Gastrocnemius medialis (tissue), 4 donors: ENCODE measurements at regions not wholly inside any gene's neighbourhood (a gene's known extent, or its start where the extent isn't known, plus 50 kb on each side); places are given as distances from the start of the nearest gene placed in this dataset.

Source experiments
- ATAC-seq, 2 donors: fragments of 150-250 bp; one replicate each; pipeline ENCODE4 v1.9.1; 2016
- DNase-seq, 2 donors: peaks; one replicate each; pipeline ENCODE4 v3.0.0-alpha.2; 2019
- H3K27ac ChIP-seq, 4 donors: fragments of 200-600 bp; sonication (generic); 1 replicate in 1 of 4; 2 replicates in 3 of 4; pipeline ENCODE4 v1.5.1; 2016 to 2018; ENCODE audit warnings: mild to moderate bottlenecking in 2 of 4, moderate library complexity in 1 of 4
- H3K27me3 ChIP-seq, 3 donors: fragments of 200-600 bp; sonication (generic) in 2 of 3; 1 replicate in 1 of 3; 2 replicates in 2 of 3; pipeline versions ENCODE4 v1.5.1 to v1.6.0; 2016 to 2019; ENCODE audit warnings: mild to moderate bottlenecking in 1 of 3, moderate library complexity in 1 of 3
- H3K36me3 ChIP-seq, 2 donors: fragments of 200-600 bp; sonication (generic) in 1 of 2; one replicate each; pipeline ENCODE4 v1.5.1; 2017 to 2018
- H3K4me1 ChIP-seq, 2 donors: fragments of 200-600 bp; sonication (generic) in 1 of 2; one replicate each; pipeline ENCODE4 v1.5.1; 2016 to 2017; ENCODE audit warnings: mild to moderate bottlenecking in 2 of 2
- H3K4me3 ChIP-seq, 4 donors: fragments of 200-600 bp; sonication (generic) in 3 of 4; 1 replicate in 1 of 4; 2 replicates in 3 of 4; pipeline ENCODE4 v1.5.1; 2016 to 2019; ENCODE audit warnings: mild to moderate bottlenecking in 2 of 4
- H3K9me3 ChIP-seq, 3 donors: fragments of 200-600 bp; sonication (generic) in 2 of 3; 1 replicate in 1 of 3; 2 replicates in 2 of 3; pipeline ENCODE4 v1.5.1; 2016 to 2019
- POLR2A ChIP-seq, 2 donors: fragments of 450-650 bp; IDR thresholded peaks; one replicate each; pipeline ENCODE4 v1.6.1; 2017; ENCODE audit warnings: antibody characterized with exemption in 2 of 2, mild to moderate bottlenecking in 2 of 2, moderate library complexity in 2 of 2
- in situ Hi-C, 4 donors: fragments of 200-750 bp; cut with MboI; loops; one replicate each; pipeline versions ENCODE4 v1.15.0 to v1.8.0; 2017; ENCODE audit warnings: low sequenced_read_pairs in 4 of 4
- intact Hi-C: fragments of 100-400 bp; cut with DNase I; formaldehyde crosslinking; loops from one replicate; pipeline ENCODE4 v1.15.1; 2023; ENCODE audit warnings: low total_unique reads
- TF ChIP-seq, protein P1 (sequence below), 5 experiments: fragments of 450-650 bp in 3 of 5; fragments of 200-600 bp in 2 of 5; sonication (generic) in 2 of 5; IDR thresholded peaks in 4 of 5; conservative IDR thresholded peaks in 1 of 5; 1 replicate in 4 of 5; 2 replicates in 1 of 5; pipeline ENCODE4 v1.5.1; 2016 to 2019; ENCODE audit warnings: antibody characterized with exemption in 5 of 5, mild to moderate bottlenecking in 3 of 5, moderate library complexity in 3 of 5

DNA sequence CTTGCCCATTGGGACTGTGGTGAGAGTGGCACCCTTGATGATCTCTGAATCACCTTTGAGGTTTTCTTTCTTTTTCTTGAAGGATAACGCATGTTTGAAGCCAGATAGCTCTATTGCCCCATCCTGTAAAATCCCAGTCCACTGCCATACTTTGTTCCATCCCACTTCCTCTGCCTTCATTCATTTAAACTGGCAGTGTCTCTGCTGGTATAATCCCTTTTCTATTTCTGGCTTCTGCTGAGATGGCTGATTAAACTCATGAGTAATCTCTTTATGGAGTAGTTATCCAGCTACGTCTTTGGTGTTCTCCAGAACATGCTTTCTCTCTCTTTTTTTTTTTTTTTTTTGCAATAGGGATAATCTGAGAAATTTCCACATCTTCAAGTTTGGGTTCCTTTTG lies 656.5 kb upstream of the SALL1 start:
- DNase-seq: no peak
- H3K9me3 ChIP-seq: no peaks in the 10 kb centered on the region
- H3K27me3 ChIP-seq: no peaks in the 10 kb centered on the region
- H3K4me1 ChIP-seq: no peaks in the 10 kb centered on the region
- no peak for ATAC-seq
- no peak for TF ChIP-seq POLR2A (IDR thresholded peaks at IDR 0.05)
- TF ChIP-seq, protein P1, sequence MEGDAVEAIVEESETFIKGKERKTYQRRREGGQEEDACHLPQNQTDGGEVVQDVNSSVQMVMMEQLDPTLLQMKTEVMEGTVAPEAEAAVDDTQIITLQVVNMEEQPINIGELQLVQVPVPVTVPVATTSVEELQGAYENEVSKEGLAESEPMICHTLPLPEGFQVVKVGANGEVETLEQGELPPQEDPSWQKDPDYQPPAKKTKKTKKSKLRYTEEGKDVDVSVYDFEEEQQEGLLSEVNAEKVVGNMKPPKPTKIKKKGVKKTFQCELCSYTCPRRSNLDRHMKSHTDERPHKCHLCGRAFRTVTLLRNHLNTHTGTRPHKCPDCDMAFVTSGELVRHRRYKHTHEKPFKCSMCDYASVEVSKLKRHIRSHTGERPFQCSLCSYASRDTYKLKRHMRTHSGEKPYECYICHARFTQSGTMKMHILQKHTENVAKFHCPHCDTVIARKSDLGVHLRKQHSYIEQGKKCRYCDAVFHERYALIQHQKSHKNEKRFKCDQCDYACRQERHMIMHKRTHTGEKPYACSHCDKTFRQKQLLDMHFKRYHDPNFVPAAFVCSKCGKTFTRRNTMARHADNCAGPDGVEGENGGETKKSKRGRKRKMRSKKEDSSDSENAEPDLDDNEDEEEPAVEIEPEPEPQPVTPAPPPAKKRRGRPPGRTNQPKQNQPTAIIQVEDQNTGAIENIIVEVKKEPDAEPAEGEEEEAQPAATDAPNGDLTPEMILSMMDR (IDR thresholded peaks at IDR 0.05 in 4 of 5, conservative IDR thresholded peaks at IDR 0.05 in 1 of 5): no peak
- H3K4me3 ChIP-seq: no peak overlapping the region
- intact Hi-C loops (no loop called here), in situ Hi-C loops (no loop called here)
- no peaks in the 10 kb centered on the region for H3K36me3 ChIP-seq
- no peak overlapping the region for H3K27ac ChIP-seq

DNA sequence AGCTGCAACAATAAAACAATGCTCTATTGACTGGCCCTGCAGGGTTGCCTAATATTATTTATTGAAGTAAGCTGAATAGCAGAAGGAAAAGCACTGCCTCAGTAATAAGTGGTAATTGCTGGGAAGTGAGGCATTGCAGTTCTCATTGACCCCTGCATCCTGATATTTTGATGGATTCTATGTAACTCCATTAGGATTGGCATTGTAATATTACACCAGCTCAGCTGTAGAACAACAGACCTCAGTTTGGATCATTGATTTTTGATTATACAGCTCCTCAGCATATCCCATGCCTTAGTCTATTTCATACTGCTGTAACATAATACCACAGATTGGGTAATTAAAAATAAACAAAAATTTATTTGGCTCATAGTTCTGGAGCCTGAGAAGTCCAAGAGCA lies 650.6 kb upstream of the SALL1 start:
- Histone ChIP-seq H3K4me1 (no peaks in the 10 kb centered on the region), H3K4me3 (no peak overlapping the region), H3K36me3 (no peaks in the 10 kb centered on the region), H3K9me3 (no peaks in the 10 kb centered on the region), H3K27me3 (no peaks in the 10 kb centered on the region), H3K27ac (no peak overlapping the region)
- intact Hi-C loops (no loop called here), in situ Hi-C loops (no loop called here)
- no peak for TF ChIP-seq POLR2A (IDR thresholded peaks at IDR 0.05)
- TF ChIP-seq, protein P1 (IDR thresholded peaks at IDR 0.05 in 4 of 5, conservative IDR thresholded peaks at IDR 0.05 in 1 of 5): no peak
- DNase-seq: no peak
- no peak for ATAC-seq

DNA sequence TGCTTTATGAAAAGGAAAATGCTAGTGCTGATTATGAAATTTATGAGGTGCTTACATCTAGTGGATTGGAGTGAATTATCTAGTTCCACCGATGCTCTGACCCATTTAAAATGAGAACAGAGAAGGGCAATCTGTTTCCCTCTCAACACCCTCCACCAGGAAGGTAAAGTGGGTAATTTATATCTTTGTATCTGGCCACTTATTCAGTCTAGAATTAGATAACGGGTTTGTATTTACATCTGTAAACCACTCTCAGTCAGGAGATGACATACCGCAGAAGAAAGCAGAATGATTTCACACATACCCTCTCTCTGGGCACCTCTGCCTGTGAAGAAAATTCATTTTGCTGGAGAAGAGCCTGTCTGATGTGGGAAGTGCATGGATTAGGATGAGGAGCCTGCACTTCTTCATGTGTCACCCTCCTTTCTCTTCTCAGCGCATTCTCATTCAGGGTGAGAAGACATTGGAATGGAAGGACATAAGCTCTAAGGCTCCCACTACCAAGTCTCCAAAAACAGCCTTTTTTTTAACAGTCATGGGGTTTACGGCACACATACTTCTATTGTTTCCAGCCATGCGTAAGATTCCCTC lies 646.7 kb upstream of the SALL1 start:
- no peak overlapping the region for H3K4me3 ChIP-seq
- ATAC-seq (no peak), DNase-seq (no peak)
- H3K36me3 ChIP-seq: no peaks in the 10 kb centered on the region
- intact Hi-C loops: no loop called here
- no peaks in the 10 kb centered on the region for H3K9me3 ChIP-seq
- TF ChIP-seq POLR2A (IDR thresholded peaks at IDR 0.05): no peak
- TF ChIP-seq, protein P1 (IDR thresholded peaks at IDR 0.05 in 4 of 5, conservative IDR thresholded peaks at IDR 0.05 in 1 of 5): no peak
- no peaks in the 10 kb centered on the region for H3K27me3 ChIP-seq
- in situ Hi-C loops: no loop called here
- H3K27ac ChIP-seq: no peak overlapping the region
- H3K4me1 ChIP-seq: no peaks in the 10 kb centered on the region

DNA sequence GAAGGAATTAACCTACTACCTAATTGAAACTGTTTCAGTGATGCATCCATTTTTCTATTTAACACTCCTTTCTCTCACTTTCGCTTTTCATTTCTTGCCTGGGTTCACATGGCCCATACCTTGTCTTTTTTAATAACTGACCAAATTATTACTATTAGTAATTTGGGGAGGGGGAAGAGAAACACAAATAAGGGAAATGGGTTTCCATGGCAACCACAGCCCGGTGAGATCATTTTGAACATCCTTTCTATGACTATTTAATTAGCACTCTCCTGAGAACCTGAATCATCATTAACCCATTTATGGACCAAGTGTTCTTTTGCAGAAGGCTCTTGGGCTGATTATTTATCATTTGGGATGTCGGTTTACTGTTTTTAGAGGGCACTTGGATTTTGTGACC lies 628.2 kb upstream of the SALL1 start:
- no peak overlapping the region for H3K27ac ChIP-seq
- no peak for ATAC-seq
- H3K4me1 ChIP-seq: no peaks in the 10 kb centered on the region
- intact Hi-C loops (no loop called here), in situ Hi-C loops (no loop called here)
- no peaks in the 10 kb centered on the region for H3K27me3 ChIP-seq
- no peaks in the 10 kb centered on the region for H3K36me3 ChIP-seq
- no peaks in the 10 kb centered on the region for H3K9me3 ChIP-seq
- H3K4me3 ChIP-seq: no peak overlapping the region
- TF ChIP-seq, protein P1 (IDR thresholded peaks at IDR 0.05 in 4 of 5, conservative IDR thresholded peaks at IDR 0.05 in 1 of 5): no peak
- no peak for TF ChIP-seq POLR2A (IDR thresholded peaks at IDR 0.05)
- DNase-seq: no peak
